NCI-H69 (cell line): ENCODE measurements at regions not wholly inside any gene's neighbourhood (a gene's known extent, or its start where the extent isn't known, plus 50 kb on each side); places are given as distances from the start of the nearest gene placed in this dataset.

ENCODE experiments used
- DNase-seq: peaks from one replicate; lab custom pipeline; 2025; lab: John Stamatoyannopoulos, UW

DNA sequence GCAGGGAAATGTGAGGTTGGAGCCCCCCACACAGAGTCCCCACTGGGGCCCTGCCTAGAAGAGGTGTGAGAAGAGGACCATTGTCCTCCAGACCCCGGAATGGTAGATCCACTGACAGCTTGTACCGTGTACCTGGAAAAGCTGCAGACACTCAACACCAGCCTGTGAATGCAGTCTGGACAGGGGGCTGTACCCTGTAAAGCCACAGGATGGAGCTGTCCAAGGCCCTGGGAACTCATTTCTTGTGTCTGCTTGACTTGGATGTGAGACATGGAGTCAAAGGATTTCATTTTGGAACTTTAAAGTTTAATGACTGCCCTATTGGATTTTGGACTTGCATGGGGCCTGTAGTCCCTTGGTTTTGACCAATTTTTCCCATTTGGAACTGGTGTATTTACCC lies 535.0 kb upstream of the MEF2C start:
- no peak for DNase-seq

DNA sequence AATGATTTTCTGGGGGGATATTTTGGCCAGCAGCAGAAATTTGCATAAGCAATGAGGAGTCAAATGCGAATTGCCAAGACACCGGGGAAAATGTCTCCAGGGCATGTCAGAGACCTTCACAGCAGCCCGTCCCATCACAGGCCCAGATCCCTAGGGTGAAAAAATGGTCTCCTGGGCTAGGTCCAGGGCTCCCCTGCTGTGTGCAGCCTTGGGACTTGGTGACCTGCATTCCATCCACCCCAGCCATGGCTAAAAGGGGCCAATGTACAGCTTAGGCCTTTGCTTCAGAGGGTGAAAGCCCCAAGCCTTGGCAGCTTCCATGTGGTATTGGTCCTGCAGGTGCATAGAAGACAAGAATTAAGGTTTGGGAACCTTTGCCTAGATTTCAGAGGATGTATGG lies 534.5 kb upstream of the MEF2C start:
- no peak for DNase-seq

DNA sequence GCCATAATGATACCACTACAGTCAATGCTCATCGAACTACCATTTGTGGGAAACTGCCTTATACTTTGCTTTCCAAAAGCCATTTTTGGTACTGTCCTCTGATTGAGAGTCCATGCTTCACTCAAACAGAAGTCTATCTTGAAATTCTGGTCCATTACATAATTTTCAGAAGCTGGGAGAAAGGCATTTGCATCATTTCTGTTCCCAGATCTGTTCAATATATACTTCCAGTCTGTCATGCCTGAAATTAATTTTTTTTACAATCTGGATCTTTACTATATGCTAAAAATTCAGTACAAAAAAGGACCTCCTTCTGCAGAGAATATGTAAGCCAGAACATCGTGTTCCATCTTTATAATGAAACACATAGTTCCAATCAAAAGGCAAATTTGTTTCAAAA lies 528.9 kb upstream of the MEF2C start:
- DNase-seq = no peak

DNA sequence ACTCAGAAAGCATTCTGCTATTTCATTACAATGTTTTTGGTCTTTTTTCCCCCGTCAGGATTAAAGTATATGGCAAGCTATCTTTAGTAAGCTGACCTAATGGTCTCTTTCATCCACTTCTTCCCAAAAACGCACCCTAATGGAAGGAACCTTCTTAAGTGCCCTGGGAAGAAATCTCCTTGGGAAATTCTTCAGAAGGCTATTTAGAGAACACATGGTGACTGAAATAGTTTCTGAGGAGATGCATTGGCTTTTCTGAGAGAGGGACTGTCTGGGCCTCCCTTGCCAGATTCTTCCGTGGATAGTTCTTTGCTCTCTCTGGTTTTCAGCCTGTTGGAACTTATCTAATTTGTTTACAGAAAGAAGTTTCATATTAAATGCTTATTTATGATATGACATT lies 524.1 kb upstream of the MEF2C start:
- DNase-seq = no peak

DNA sequence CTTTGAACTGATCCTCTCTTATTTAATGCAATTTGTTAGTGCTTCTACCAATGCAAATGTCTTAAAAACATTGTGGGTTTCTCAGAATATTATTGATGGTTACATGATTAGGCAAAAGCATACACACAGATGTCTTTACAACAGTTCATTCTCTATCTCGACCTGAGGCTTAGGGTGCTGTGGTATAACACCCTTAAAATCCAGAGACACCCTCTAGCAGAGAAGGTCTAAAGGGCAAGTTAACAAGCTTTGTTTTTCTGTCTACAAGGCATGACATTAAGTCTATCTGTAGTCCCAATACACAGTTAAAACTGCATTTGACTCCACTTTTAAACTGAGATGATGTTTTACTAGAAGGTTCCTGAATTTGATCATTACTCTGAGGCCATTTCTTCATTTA lies 518.7 kb upstream of the MEF2C start:
- DNase-seq = no peak

DNA sequence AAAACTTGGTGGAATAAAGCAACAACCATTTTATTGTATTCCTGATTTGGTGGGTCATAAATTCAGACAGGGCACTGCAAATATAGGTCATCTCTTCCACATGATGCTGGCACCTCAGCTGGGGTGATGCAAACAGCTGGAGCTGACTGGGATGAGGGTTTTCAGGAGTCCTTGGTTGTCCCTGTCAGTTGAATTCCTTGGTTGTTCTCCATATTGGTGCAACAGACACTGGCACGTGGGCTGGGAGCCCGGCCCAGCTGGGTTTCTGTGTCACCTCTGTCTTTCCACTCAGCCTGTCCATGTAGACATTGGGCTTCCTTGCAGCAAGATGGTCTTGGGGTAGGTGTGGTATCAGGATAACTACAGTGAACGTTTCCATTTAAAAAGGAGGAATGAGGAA lies 518.0 kb upstream of the MEF2C start:
- no peak for DNase-seq

DNA sequence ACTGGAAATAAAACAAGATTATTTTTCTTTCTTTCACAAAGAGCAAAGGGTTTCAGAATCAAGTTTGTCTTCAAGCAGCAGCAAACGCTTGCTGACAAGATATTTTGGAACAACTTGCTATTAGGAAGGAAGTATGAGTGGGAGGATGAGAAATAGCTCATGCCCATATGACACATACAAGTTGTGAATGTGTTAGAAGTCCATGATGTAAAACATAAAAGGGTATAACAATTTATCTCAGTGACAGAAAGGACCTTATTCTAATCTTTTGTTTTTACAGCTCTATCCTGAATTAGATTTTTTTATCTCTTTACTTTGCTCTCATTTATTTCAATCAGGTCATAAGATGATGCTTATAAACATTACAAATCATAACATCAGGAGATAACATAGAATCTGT lies 516.6 kb upstream of the MEF2C start:
- no peak for DNase-seq

DNA sequence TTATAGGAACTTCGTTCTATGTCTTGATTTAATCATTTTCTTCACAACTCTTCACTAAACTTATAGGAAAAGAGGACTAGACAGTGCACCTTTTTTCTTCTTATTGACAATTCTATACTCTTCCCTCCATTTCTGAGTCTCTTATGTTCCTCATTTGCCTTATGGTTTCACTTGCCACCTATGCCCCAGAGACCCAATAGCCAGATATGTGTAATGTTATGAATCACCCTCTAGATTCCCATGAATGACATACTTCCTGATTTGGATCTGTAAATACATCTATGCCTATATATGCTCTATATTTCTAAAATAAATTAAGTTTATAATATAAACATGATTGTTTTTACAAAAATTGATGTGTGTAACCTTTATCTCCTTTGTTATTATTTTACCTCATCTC lies 514.1 kb upstream of the MEF2C start:
- DNase-seq = no peak

DNA sequence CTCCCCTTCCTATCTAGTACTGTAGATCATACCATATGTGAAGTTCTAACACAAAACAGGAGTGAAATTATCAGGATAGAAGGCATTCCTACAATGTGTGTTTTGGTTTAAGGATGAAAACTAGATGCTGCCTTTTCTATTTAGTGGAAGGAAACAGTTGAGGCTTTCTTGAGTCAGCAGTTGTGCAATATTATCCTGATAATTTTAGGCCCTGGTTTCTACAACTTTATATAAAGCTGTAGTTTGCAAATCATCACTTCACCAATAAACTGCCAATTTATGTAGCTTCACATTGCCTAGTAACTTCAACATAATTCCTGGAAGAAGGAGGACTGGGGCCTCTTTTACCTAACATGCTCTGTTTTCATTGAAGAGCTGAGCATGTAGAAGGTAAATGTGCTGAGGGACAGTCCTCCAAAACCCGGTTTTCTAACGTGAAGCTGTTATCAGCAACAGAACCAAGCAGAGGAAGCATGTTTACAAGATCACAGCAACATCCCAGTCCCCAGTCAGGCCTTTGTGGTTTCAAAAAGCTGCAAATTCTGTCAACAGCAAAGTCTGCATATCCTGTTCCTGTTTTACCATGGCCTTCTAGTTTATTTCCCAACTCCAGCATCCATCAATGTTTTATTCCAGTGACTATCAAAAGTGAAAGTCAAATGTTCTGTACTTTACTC lies 513.4 kb upstream of the MEF2C start:
- no peak for DNase-seq

DNA sequence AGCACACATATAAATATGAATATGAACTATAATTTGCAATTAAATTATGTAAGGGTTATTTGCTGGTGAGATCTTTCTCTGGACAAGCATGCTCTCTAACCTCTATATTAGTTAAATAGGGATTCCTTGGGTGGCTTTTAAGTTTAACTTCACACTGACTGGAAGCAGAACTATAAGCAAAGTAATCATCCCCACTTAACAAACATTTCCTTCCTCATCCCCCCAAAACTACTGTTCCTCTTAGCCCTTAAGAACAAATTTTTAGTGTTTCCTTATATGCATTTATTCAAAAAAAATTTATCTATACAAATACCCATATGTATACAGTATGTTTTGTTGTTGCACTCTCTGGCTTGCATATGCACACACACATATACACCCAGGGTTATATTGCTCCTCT lies 512.1 kb upstream of the MEF2C start:
- no peak for DNase-seq

DNA sequence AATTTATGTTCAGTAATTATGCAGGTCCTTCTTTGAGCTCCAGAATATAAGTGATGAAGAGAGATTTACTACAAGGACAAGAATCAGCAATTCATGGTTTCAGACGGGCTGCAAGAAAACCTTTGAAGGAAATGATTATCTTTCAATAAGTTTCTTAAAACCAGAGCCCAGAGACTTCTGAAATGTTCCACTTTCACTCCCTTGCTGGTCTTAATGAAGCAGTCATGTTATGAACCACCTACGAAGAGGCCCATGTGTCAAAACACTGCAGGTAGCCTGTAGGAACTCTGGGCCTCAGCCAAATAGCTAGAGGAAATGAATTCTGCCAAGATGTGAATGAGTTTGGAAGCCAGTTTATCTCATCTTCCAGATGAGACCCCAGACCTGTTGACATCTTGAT lies 505.9 kb upstream of the MEF2C start:
- peak; percentile 9 for DNase-seq

DNA sequence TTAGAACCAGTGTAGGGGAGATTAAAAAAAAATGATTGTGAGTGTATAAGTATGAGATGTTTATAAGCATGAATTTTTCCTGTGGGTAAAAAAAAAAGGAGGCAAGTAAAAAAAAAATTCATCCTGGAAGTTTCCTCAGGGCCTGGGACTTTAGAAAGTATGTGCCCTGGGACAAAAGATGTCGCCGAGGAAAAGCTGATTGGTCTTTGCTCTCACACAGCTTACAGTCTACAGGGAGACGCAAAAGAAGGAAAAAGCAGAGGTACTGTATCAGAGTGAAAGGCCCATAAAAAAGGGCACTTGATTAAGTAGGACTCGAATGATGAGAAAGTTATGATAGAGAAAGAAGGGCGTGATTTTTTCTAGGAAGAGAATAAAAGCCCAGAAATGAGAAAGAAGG lies 501.4 kb upstream of the MEF2C start:
- no peak for DNase-seq

DNA sequence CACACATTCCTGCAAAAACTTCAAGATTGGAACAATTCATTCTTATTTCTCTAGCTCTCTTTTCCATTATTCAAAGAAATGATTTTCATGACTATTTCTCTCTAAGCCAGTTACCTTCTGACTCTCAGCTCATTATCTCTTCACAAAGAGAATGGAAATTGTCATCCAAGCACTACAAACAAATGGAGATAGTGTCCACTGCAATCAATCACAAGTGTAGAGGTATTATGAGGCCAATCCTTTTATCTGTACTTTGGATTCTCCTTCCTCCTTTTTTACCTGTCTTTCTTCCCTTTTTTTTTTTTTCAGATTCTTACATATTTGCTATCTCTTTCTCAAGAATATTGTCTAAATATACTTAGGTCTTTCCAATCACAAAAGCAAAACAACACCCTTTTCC lies 497.7 kb upstream of the MEF2C start:
- no peak for DNase-seq

DNA sequence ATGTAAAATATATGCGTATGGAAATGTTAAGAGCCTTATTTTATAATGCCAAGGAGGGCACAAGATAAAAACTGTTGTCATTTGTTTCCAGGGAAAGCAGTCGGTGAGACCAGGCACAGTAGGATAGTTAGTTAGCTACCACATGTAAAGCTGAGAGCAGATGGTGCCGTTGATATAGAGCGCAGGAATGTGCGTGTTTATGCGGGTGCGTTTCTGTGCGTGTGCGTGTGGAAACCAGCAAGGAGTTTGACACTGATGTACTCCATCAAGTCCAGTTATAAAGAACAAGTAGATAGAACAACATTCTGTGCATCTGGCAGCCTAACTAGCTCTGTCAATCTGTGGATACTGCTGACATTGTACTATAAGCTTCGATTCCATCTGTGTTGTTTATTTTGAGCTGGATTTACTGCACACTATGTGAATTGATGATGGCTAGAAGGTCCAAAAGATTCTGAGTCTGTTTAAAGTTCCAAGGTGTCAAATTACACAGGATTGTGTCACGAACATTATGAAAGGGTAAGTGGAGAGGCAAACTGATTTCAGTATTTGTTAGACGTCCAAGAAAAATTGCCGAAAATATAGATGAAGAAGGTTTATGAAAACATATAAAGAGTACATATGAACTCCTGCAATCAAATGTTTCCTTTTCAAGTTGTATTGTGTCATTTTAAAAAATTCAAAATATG lies 494.9 kb upstream of the MEF2C start:
- peak; percentile 22 for DNase-seq

DNA sequence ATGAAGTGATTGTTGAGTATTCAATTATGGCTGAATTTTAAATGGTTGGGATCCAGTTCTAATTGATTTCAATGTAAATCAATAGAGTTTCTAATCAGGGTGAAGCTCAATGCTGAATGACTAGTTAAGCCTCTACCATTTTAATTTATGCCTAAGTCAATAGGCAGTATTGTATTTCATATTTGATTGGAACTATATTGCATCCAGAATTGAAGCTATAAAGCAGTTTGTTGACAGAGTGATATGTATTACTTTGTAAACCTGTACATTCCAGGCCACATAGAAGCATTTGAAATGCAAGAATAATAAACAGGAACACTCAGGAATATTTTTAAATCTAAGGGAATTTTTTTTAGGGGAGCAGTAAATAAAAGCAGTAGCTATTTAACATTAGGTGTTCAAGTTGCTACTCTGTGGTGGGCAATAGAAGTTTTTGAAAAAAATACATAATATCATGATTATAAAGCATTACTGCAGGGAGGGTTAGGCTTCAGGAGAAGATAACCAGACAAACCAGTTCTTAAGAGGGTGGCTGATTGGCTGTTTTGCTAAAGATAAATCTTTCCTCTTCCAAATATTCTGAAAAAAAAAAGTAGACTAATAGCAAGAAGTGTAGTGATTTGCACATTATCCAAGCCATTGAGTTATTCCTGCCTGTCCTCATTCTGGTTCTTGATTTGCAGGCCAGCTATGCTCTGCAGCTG lies 492.0 kb upstream of the MEF2C start:
- peak; percentile 82 for DNase-seq

DNA sequence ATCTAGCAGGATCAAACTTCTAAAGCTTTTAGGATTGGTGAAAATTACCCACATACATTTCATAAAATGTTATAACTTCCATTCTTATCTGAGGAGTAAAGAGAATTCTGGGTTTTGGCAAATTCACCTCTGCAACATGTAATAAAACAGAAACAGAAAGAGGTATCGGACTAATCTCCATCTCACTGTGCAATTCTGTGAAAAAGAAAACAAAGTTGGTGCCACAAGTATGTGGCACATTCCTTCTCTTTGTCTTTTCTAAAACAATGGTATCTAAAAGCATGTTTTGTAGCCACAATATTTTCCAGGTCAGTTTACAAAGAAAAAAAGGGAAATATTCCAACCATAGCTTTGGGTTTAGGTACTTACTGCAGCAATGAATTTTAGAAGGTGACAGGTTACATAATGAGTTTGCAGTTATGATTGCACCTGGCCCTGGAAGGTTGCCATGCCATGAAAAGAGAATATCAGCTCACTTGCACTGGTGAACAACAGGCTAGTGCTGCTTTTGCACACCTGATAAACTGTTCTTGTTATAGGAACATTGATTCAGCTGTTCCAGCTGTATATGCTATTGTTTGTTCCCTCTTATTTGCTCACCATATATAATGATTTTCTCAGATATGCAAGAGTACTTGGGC lies 491.3 kb upstream of the MEF2C start:
- DNase-seq = peak; percentile 89

DNA sequence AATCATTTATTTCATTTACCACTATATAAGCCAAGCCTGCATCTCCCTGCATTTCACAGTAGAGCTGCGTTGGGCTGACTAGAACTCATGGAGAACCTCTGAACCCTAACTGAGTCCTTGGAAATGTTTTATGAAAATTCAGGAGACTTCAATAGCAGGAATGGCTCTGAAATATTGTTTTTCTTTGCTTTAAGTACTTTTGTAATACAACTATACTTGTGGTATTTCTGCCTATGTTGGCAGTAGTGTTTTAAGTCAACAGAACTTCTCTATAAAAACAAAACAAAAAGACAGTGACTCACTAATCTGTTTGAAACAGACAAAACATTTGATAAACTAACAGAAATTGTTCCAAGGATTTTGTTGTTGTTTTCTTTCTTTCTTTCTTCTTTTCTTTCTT lies 489.2 kb upstream of the MEF2C start:
- no peak for DNase-seq

DNA sequence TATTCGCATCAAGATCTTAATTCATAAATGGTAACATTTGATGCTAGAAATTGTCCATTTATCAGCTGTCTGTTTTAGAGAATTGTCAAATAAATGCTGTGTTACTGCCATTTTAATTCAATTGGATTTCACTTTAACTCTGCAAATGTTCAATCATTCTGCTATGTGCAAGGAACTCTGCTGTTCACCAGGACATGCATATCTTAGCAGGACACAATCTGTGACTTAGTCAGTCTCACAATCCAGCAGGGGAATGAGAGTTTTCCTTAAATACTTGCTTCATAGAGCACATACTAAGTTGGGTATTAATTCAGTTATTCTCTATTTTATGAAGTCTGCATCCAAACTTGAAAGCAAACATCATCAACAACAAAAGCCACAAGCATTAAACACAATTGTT lies 488.7 kb upstream of the MEF2C start:
- DNase-seq = no peak

DNA sequence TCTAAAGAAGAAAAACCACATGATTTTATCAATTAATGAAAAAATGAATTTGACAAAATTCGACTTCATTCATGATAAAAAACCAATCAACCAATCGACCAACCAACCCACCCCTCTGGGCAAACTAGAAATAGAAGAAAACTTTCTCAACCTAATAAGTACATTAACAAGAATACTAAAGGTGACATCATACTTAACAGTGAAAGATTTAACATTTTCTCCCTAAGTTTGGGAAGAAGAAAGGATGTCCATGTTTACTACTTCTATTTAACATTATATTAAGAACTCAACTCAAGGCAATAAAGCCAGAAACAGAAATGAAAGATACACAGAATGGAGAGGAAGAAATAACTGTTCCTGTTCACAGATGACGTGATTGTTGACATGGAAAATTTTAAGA lies 476.1 kb upstream of the MEF2C start:
- DNase-seq = no peak

DNA sequence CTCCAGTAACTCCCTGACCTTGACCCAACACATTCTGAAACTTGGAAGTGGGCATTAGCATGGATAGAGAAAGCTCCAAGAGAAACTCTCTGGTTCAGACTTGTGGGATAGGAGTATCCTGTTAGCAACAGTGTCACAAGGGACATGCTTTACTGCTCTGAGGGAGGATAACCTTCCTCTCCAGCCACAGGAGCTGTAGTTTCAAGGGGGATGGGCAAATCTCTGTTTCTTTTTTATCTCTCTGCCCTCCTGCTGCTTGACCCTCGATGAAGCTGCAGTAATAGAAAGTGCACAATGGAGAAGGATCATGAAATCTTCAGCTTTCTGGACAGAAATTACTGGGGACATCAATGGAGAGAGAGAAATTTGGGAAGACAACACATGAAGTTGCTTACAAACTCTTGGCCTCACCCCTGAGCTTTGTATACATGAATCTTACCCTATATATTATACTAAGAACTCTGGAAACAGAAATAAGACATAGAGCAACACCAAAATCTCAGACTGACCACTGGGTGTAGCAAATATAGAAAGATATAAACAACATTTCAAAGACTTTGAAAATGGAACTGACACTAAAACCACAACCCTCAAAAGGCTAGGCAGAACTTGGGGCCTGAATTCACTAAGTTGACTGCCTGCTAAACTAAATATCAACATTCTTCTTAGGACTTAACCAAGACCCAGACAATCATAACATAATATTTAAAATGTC lies 471.0 kb upstream of the MEF2C start:
- no peak for DNase-seq

DNA sequence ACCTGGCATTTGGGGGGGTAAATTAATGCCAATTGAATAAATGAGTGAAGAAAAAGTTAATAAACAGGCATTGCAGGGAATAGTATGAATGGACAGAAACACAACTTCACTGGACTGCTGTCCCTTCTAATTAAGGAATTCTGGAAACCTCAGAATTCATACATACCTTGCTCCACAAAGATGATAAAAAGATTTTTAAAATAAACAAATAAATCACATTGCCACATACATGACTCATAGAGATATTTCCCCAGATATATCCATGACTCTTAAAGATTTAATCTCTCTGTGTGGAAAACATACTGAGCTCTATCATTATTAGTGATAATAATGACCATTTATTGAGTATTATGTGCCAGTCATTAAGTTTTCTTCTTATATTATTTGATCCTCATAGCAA lies 469.0 kb upstream of the MEF2C start:
- DNase-seq = no peak

DNA sequence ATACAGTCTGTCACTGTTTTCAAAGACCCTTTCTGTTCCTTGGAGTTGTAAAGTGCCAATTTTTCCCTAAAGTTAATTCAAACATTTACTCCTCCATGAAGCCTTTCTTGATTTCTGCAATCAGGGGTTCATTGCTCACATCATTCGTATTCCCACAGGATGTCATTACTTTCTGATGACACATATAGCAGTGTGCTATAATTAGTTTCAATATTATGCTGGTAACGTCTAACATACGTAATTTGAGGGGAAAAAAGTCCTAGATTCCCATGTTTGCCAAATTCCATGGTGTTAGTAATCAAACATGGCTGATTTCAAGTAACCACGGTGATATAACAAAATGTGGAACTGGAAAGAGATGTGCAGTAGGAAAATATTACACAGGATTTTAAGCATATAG lies 468.2 kb upstream of the MEF2C start:
- peak; percentile 14 for DNase-seq
